SJSA1 (cell line): ENCODE measurements at regions not wholly inside any gene's neighbourhood (a gene's known extent, or its start where the extent isn't known, plus 50 kb on each side); places are given as distances from the start of the nearest gene placed in this dataset.

Experiments
- DNase-seq, 2 experiments: peaks; one replicate each; pipeline ENCODE4 v3.0.0-alpha.2; 2015 to 2020; ENCODE audit warnings: low spot score in 2 of 2, low read depth in 1 of 2
- H3K27ac ChIP-seq: fragments of 250-450 bp; sonication (Bioruptor Pico); 2 replicates; pipeline ENCODE4 v1.5.1; 2020; ENCODE audit warnings: mild to moderate bottlenecking, moderate library complexity
- H3K27me3 ChIP-seq: fragments of 250-450 bp; sonication (Bioruptor Pico); replicated peaks from 2 replicates; pipeline ENCODE4 v1.5.1; 2020; ENCODE audit warnings: mild to moderate bottlenecking, moderate library complexity
- H3K36me3 ChIP-seq: fragments of 250-450 bp; sonication (Bioruptor Pico); 2 replicates; pipeline ENCODE4 v1.5.1; 2020; ENCODE audit warnings: mild to moderate bottlenecking
- H3K4me1 ChIP-seq: fragments of 250-450 bp; sonication (Bioruptor Pico); replicated peaks from 2 replicates; pipeline ENCODE4 v1.6.1; 2021; ENCODE audit warnings: mild to moderate bottlenecking
- H3K4me3 ChIP-seq: fragments of 250-450 bp; sonication (Bioruptor Pico); 2 replicates; pipeline ENCODE4 v1.5.1; 2020; ENCODE audit warnings: mild to moderate bottlenecking
- H3K9me3 ChIP-seq: fragments of 250-450 bp; sonication (Bioruptor Pico); replicated peaks from 2 replicates; pipeline ENCODE4 v1.5.1; 2020; ENCODE audit warnings: mild to moderate bottlenecking

GRCh38 chr12:84089356-84089755, 823.2 kb downstream of the SLC6A15 start:
- no peaks in the 10 kb centered on the region for H3K27me3 ChIP-seq
- H3K4me3 ChIP-seq: no peak overlapping the region
- no peaks in the 10 kb centered on the region for H3K36me3 ChIP-seq
- H3K27ac ChIP-seq: no peak overlapping the region
- H3K9me3 ChIP-seq: no peaks in the 10 kb centered on the region
- no peaks in the 10 kb centered on the region for H3K4me1 ChIP-seq
- no peak for DNase-seq

GRCh38 chr12:84085046-84085445, 827.6 kb downstream of the SLC6A15 start:
- no peak overlapping the region for H3K4me3 ChIP-seq
- no peak for DNase-seq
- no peaks in the 10 kb centered on the region for H3K27me3 ChIP-seq
- H3K27ac ChIP-seq: no peak overlapping the region
- H3K9me3 ChIP-seq: no peaks in the 10 kb centered on the region; the same call in 1 of the 2 replicates
- H3K36me3 ChIP-seq: no peaks in the 10 kb centered on the region
- no peaks in the 10 kb centered on the region for H3K4me1 ChIP-seq

GRCh38 chr12:84079626-84080025, 833.0 kb downstream of the SLC6A15 start:
- Histone ChIP-seq H3K27me3 (no peaks in the 10 kb centered on the region), H3K4me1 (no peaks in the 10 kb centered on the region), H3K9me3 (no peaks in the 10 kb centered on the region; the same call in 1 of the 2 replicates), H3K27ac (no peak overlapping the region), H3K36me3 (no peaks in the 10 kb centered on the region), H3K4me3 (no peak overlapping the region)
- DNase-seq: no peak

- no peaks in the 10 kb centered on the region for H3K4me1 ChIP-seq
- no peak overlapping the region for H3K27ac ChIP-seq
- no peaks in the 10 kb centered on the region for H3K27me3 ChIP-seq
- no peak for DNase-seq
- no peak overlapping the region for H3K4me3 ChIP-seq
- no peaks in the 10 kb centered on the region for H3K36me3 ChIP-seq
- no peaks in the 10 kb centered on the region; the same call in none of the 2 replicates for H3K9me3 ChIP-seq
These were observed 834.9 kb downstream of the SLC6A15 start for GRCh38 chr12:84077679-84078078.

- no peaks in the 10 kb centered on the region for H3K4me1 ChIP-seq
- no peaks in the 10 kb centered on the region for H3K36me3 ChIP-seq
- no peak for DNase-seq
- H3K27ac ChIP-seq: no peak overlapping the region
- H3K27me3 ChIP-seq: no peaks in the 10 kb centered on the region
- H3K9me3 ChIP-seq: no peaks in the 10 kb centered on the region; the same call in none of the 2 replicates
- no peak overlapping the region for H3K4me3 ChIP-seq
These were observed 836.6 kb downstream of the SLC6A15 start for GRCh38 chr12:84075991-84076390.

- DNase-seq: no peak
- Histone ChIP-seq H3K4me3 (no peak overlapping the region), H3K9me3 (no peaks in the 10 kb centered on the region; the same call in 1 of the 2 replicates), H3K36me3 (no peaks in the 10 kb centered on the region), H3K27ac (no peak overlapping the region), H3K27me3 (no peaks in the 10 kb centered on the region), H3K4me1 (no peaks in the 10 kb centered on the region)
These were observed 839.2 kb downstream of the SLC6A15 start for GRCh38 chr12:84073401-84073800.

- DNase-seq: no peak
- Histone ChIP-seq H3K4me3 (no peak overlapping the region), H3K9me3 (no peaks in the 10 kb centered on the region; the same call in 1 of the 2 replicates), H3K36me3 (no peaks in the 10 kb centered on the region), H3K27ac (no peak overlapping the region), H3K4me1 (no peaks in the 10 kb centered on the region), H3K27me3 (no peaks in the 10 kb centered on the region)
These were observed 839.6 kb downstream of the SLC6A15 start for GRCh38 chr12:84072961-84073360.

GRCh38 chr12:84070292-84070691, 842.3 kb downstream of the SLC6A15 start:
- H3K4me3 ChIP-seq: no peak overlapping the region
- no peaks in the 10 kb centered on the region for H3K27me3 ChIP-seq
- no peaks in the 10 kb centered on the region for H3K4me1 ChIP-seq
- DNase-seq: no peak
- peaks cover 3% of the 10 kb centered on the region; the same call in 1 of the 2 replicates for H3K9me3 ChIP-seq
- no peak overlapping the region for H3K27ac ChIP-seq
- H3K36me3 ChIP-seq: no peaks in the 10 kb centered on the region

GRCh38 chr12:84069699-84070098, 842.9 kb downstream of the SLC6A15 start:
- Histone ChIP-seq H3K9me3 (peaks cover 3% of the 10 kb centered on the region; the same call in 1 of the 2 replicates), H3K27ac (no peak overlapping the region), H3K36me3 (no peaks in the 10 kb centered on the region), H3K4me3 (no peak overlapping the region), H3K4me1 (no peaks in the 10 kb centered on the region), H3K27me3 (no peaks in the 10 kb centered on the region)
- no peak for DNase-seq

GRCh38 chr12:84069198-84069597, 843.4 kb downstream of the SLC6A15 start:
- DNase-seq: no peak
- H3K9me3 ChIP-seq: 0 out of 2 replicates have a peak, but pooled peaks cover 3% of the 10 kb centered on the region
- H3K4me1 ChIP-seq: no peaks in the 10 kb centered on the region
- no peaks in the 10 kb centered on the region for H3K36me3 ChIP-seq
- no peak overlapping the region for H3K27ac ChIP-seq
- no peaks in the 10 kb centered on the region for H3K27me3 ChIP-seq
- H3K4me3 ChIP-seq: no peak overlapping the region

GRCh38 chr12:84058136-84058535, 854.5 kb downstream of the SLC6A15 start:
- Histone ChIP-seq H3K4me1 (no peaks in the 10 kb centered on the region), H3K27me3 (no peaks in the 10 kb centered on the region), H3K4me3 (no peak overlapping the region), H3K9me3 (no peaks in the 10 kb centered on the region), H3K27ac (no peak overlapping the region), H3K36me3 (no peaks in the 10 kb centered on the region)
- DNase-seq: no peak

GRCh38 chr12:84054811-84055210, 857.8 kb downstream of the SLC6A15 start:
- no peaks in the 10 kb centered on the region for H3K36me3 ChIP-seq
- H3K4me3 ChIP-seq: no peak overlapping the region
- H3K27ac ChIP-seq: no peak overlapping the region
- no peak for DNase-seq
- no peaks in the 10 kb centered on the region for H3K9me3 ChIP-seq
- no peaks in the 10 kb centered on the region for H3K27me3 ChIP-seq
- H3K4me1 ChIP-seq: no peaks in the 10 kb centered on the region

GRCh38 chr12:84047881-84048280, 864.7 kb downstream of the SLC6A15 start:
- Histone ChIP-seq H3K4me3 (no peak overlapping the region), H3K27me3 (no peaks in the 10 kb centered on the region), H3K9me3 (no peaks in the 10 kb centered on the region), H3K4me1 (no peaks in the 10 kb centered on the region), H3K36me3 (no peaks in the 10 kb centered on the region), H3K27ac (no peak overlapping the region)
- DNase-seq: no peak

- Histone ChIP-seq H3K9me3 (no peaks in the 10 kb centered on the region), H3K4me3 (no peak overlapping the region), H3K4me1 (no peaks in the 10 kb centered on the region), H3K27me3 (no peaks in the 10 kb centered on the region), H3K36me3 (no peaks in the 10 kb centered on the region), H3K27ac (no peak overlapping the region)
- no peak for DNase-seq
These were observed 865.7 kb downstream of the SLC6A15 start for GRCh38 chr12:84046859-84047258.

GRCh38 chr12:84043355-84043754, 869.2 kb downstream of the SLC6A15 start:
- no peak for DNase-seq

More at GRCh38 chr12:84043355-84043754, 869.2 kb downstream of the SLC6A15 start:
- Histone ChIP-seq H3K27ac (no peak overlapping the region), H3K27me3 (no peaks in the 10 kb centered on the region), H3K4me3 (no peak overlapping the region), H3K9me3 (no peaks in the 10 kb centered on the region), H3K4me1 (no peaks in the 10 kb centered on the region), H3K36me3 (no peaks in the 10 kb centered on the region)
